SK-N-SH (cell line): ENCODE measurements at regions not wholly inside any gene's neighbourhood (a gene's known extent, or its start where the extent isn't known, plus 50 kb on each side); places are given as distances from the start of the nearest gene placed in this dataset.

ENCODE experiments used
- CTCF ChIP-seq: fragments of 200-600 bp; sonication (generic); IDR thresholded peaks from 2 replicates; pipeline ENCODE4 v1.6.1; 2017; ENCODE audit warnings: antibody characterized with exemption, mild to moderate bottlenecking, moderate library complexity
- NFIC ChIP-seq: IDR thresholded peaks from 2 replicates; pipeline ENCODE4 v1.4.0; 2012; ENCODE audit warnings: borderline replicate concordance
- RCOR1 ChIP-seq: fragments of 150-350 bp; IDR thresholded peaks from 2 replicates; pipeline ENCODE4 v1.6.1; 2017; ENCODE audit warnings: antibody characterized with exemption, low read length

- TF ChIP-seq NFIC: no peak
- no peak for TF ChIP-seq CTCF
- no peak for TF ChIP-seq RCOR1
Measured at GRCh38 chr14:86423214-86423613, 893.3 kb downstream of the FLRT2 start.
